ENCODE measurements at regions not wholly inside any gene's neighbourhood (a gene's known extent, or its start where the extent isn't known, plus 50 kb on each side); places are given as distances from the start of the nearest gene placed in this dataset.
"Not testable (repeated sequence)": the region's sequence is repeated elsewhere in the genome, so short reads cannot be mapped to it uniquely, and the experiment has no call there.

DNA sequence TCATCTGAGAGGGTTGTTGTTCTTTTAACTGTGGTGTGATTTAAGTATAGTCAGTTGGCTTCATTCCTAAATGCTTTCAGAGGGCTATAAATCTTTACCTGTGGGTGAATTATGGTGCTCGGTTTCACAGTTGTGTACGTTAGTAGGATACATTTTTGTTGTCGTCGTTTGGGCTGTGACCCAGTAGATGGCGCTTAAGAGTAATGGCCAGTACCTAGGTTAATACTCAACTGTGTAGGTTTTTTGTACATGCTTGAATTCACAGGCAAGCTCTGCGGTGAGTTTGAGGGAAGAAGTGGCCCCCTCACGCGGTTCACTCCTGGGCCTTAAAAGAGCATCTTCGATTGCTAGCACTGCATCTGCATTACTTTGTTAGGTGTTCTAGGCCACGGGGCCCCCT is 571.7 kb upstream of the TGIF2LX start:
- DNase-seq, result peak; percentile 5

DNA sequence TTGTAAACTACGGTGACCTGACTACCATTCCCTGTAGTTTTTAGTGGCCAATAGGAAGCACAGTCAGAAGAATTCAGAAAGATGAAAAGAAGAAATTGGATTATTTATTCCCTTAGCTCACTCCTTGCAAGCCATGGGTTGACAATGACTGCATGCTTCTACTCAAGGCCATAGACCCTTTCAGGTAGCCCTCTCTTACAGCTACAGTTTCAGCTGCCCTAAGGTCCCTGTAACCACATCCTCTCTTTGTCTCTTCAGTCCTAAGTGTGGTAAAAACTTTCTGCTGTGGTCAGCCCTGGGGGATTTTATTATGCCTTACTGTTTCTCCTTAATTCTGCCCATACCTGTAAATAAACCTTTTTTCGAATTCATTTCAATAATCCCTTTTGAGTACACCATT is 551.8 kb upstream of the TGIF2LX start:
- DNase-seq, result not testable (repeated sequence)

DNA sequence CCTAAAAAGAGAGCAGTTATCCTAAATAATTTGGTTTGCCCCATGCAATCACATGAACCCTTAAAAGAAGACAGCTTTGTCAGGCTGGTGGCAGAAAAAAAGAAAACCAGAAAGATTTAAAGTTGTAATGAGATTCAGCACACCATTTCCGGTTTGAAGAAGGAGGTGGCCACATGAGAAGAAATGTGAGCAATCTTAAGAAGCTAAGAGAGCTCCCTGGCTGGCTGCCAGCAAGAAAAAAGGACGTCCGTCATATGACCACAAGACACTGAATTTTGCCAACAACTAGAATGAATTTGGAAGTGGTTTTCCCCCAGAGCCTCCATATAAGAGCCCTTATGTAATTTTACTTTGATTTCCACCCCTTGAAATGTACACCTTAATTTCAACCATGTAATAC is 528.7 kb upstream of the TGIF2LX start:
- not testable (repeated sequence) for DNase-seq

DNA sequence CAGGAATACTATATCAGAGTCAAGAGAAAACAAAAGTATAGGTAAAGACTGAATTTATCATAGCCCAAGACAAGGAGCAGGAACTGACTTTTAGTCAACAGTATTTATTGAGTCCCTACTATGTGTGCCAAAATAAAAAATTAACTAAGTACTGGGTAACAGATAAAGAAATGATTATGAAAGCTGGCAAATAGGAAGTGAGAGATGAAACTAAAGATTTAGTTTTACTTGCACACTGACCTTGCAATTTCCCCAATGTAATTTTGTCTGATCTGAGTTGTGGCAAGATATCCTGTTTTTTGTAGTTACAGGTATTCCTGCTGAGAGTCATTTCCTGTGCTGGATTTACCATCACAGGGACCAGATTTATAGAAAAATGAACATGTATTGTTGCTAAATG is 518.9 kb upstream of the TGIF2LX start:
- DNase-seq, result not testable (repeated sequence)

DNA sequence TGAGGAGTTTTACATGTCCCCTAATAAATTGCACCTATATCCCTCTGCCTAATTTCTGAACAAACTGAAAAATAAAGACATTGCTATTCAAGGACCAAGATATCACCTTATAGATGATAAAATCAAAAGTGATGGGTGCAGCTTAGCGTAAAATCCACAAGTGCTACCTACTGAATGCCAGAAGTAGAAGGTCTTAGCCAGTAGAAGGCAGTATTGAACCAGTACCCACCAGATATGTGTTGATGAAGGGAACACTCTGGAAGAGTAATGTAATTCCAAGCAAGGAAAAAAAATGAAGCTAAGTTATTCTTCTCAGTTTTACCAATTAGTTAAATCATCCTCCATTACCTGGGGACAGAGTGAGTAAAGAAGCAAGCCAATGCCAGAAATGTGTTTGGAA is 516.6 kb upstream of the TGIF2LX start:
- not testable (repeated sequence) for DNase-seq

DNA sequence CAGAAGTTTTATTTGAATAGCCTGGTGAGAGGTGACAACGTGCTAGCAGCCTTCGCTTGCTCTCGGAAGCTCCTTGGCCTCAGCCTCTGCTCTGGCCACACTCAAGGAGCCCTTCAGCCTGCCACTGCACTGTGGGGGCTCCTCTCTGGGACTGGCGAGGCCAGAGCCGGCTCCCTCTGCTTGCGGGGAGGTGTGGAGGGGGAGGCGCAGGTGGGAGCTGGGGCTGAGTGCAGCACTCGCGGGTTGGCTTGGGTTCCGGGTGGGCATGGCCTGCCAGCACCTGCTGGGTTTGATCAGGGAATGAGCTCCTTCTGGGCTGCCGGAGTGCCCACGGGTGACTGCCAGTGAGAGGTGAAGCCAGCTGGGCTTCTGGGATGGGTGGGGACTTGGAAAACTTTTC is 504.8 kb upstream of the TGIF2LX start:
- DNase-seq, result not testable (repeated sequence)

DNA sequence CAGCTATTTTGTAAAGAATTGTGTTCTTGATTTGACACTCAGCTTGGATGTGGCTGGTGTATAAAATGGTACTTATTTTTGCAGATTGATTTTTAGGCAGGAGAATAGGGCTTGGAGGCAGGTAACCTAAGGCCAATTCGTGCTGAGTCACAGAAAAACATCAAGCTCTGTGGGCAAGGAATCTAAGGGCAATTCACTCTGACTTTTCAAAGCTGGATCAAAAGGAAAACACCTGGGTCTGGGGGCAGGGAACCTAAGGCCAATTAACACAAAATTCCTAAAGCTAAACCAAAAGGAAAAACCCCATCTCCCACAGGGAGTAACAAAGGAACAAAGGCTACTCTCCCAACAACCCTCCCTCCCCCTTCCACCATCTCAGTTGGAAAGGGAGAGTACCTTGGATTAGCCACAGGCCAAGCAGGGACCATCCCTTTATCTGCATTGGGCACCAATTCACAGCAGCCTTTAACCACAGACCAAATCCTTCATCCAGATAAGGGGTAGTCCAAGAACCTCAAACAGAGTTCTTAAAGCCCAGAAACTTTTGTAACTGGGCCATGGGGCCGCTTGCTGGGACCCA is 489.0 kb upstream of the TGIF2LX start:
- not testable (repeated sequence) for DNase-seq

Measured in NCI-H2081 treated with DMSO at 0.1 percent for 48 hours (cell line).